Medulla oblongata (tissue), 1 donor: ENCODE measurements at regions not wholly inside any gene's neighbourhood (a gene's known extent, or its start where the extent isn't known, plus 50 kb on each side); places are given as distances from the start of the nearest gene placed in this dataset.

Experiments used
- DNase-seq: peaks from one replicate; pipeline ENCODE4 v3.0.0-alpha.2; 2015; ENCODE audit errors: extremely low spot score

- DNase-seq = peak; percentile 59
Observed at GRCh38 chr5:88144219-88145001, 124.2 kb downstream of the TMEM161B start.

DNA sequence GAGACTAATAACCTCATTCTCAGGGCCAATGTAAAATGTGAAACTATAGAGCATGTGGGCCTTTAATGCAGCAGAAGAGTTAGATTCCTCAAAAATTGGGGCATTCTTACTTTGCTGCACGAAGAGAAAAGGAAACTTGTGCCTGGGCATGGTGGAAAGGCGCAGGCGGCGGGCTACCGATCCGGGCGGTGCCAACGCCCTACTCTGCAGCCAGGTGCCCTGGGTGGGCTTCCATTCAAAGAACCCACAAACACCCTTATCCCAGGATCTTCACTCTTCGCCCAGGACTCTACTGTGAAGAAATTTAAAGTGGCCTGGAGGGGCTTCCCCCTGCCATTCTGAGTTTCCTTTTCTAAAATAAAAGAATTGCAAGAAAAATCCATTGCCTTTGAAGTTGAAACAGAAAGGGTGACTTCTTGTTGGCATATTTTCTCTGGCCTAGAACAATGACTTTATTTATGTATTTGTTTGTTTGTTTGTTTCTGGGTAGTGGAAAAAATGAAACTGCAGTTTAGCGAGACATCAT lies 124.9 kb downstream of the TMEM161B start:
- no peak for DNase-seq

GRCh38 chr5:88142886-88143692 lies 125.6 kb downstream of the TMEM161B start:
- peak; percentile 71 for DNase-seq

GRCh38 chr5:88142636-88142885 lies 126.1 kb downstream of the TMEM161B start:
- peak; percentile 71 for DNase-seq

DNA sequence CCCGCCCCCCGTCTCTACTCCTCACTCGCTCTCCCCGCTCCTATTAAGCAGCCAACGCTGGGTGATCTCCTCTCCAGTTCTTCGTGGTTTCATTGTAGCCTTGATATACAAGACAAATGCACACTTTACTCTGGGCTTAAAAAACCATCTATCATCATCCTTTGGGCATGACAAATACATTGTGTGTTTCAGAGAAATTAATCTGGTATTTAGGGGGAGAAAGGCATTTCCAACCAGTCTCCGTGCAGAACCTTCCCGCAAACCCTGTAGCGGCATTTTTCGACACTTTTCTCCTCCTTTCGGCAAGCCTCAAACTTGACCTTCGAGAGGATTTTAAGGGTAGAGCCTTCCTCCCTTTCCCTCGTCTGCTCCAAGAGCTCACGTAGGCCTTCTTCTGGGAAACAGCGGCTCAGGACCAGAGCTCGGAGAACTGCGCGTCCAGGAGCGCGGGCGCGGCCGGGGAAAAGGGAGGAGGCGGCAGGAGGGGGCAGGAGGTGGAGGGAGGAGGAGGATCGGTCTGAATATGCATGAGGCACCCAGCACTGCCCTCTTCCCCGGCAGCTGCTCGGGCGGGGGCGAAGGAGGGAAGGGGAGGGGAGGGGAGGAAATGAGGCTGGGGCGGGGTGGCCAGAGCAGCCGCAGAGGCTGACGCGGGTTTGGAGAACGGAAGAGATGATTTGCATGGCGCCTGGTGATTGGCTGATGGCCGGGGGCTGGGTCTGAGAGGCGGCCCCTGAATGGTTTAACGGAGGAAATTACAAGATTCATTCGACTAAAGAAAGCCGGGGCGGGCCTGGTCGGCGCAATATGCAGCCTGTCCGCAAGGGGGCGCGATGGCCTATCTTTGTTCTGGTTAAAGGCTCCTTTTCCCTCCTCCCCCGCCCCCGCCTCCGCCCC lies 127.5 kb downstream of the TMEM161B start:
- DNase-seq = peak; percentile 98

DNA sequence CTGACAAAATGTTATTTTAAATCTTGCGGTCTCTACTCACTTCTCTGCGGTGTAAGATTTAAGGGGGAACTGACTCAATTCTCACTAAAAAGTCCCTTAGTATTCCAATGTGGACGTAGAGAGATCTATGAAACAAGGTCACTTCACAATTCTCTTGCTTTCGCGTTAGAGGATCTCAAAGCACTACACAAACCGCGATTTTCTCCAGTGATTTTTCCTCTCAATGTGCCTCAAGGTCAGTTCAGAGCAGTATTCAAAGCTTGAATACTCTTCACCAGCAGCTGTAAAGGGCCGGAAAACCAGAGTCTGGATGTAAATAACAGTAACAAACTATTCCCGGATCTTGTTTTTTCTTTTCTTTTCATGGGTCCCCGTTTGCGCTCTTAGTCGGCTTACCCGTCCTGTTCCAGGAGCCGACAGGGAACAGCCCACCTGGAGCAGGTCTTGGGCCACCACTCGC lies 128.2 kb downstream of the TMEM161B start:
- DNase-seq = peak; percentile 78

DNA sequence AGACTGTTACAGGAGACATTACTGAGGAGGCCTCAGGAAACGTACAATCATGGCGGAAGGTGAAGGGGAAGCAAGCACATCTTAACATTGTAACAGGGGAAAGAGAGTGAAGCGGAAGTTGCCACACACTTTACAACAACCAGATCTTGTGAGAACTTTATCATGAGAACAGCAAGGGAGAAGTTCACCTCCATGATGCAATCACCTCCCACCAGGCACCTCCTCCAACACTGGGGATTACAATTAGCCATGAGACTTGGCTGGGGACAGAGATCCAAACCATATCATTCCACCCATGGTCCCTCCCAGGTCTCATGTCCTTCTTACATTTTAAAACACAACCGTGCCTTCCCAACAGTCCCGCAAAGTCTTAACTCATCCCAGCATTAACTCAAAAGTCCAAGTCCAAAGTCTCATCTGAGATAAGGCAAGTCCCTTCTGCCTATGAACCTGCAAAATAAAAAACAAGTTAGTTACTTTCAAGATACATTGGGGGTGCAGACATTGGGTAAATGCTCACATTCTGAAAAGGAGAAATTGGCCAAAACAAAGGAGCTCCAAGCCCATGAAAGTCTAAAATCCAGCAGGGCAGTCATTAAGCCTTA lies 138.3 kb downstream of the TMEM161B start:
- no peak for DNase-seq

GRCh38 chr5:88128813-88129212 lies 139.8 kb downstream of the TMEM161B start:
- no peak for DNase-seq

GRCh38 chr5:88119535-88120125 lies 149.0 kb downstream of the TMEM161B start:
- DNase-seq = no peak

DNA sequence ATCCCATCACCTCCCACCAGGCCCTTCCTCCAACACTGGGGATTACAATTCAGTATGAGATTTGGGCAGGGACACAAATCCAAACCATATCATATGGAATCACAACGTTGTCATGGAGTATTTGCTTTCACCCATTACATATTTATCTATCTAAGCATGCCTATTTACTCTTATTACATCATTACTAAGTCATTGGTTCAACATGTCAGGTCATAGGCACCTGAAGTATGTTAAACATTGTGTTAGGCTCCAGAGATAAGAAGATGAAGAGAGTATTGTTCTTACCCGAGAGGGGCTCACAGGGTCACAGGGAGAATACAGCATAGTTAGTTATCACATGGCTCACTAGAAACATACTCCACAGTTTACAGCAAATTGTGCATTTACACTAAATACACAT lies 150.5 kb downstream of the TMEM161B start:
- no peak for DNase-seq

DNA sequence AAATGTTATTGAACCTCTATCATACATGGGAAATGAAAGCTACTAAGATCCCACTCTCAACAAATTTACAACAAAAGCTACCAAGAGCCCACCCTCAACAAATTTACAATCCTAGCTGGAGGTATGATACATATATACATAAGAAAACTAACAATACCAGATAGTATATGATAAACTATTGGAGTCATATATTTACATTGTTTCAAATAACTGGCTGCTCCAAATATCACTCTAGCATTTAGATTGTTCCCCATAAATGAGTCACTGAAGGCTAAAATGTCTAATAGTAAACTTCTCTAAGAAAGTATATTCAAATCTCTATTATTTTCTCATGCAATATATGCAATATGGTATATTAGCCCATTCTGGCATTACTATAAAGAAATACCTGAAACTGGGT lies 151.1 kb downstream of the TMEM161B start:
- no peak for DNase-seq

DNA sequence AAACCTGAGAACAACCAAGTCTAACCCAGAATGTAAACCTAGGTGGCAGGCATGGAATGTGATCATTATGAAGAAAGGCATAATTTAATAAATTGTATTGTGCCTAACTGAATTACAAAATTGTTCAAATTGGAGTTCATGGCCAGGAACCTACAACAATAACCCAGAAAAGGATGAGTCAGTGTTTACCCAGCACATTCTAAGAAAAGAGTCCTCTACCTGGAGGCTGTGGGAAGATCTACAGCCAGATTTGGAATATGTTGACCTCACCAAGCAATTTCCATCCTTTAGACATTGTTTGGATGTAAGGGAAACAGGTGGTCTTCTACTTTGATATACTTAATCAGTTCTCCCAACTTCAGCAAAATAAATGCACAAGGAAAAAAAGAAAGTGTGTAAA lies 152.2 kb downstream of the TMEM161B start:
- DNase-seq = no peak

- DNase-seq = no peak
Observed at GRCh38 chr5:88115211-88115610, 153.4 kb downstream of the TMEM161B start.

GRCh38 chr5:88113429-88113828 lies 155.2 kb downstream of the TMEM161B start:
- DNase-seq = no peak

- DNase-seq = no peak
Observed at GRCh38 chr5:88109818-88110217, 158.8 kb downstream of the TMEM161B start.

- DNase-seq = peak; percentile 24
Observed at GRCh38 chr5:88108490-88109279, 160.0 kb downstream of the TMEM161B start.

GRCh38 chr5:88094906-88095496 lies 173.6 kb downstream of the TMEM161B start:
- no peak for DNase-seq

DNA sequence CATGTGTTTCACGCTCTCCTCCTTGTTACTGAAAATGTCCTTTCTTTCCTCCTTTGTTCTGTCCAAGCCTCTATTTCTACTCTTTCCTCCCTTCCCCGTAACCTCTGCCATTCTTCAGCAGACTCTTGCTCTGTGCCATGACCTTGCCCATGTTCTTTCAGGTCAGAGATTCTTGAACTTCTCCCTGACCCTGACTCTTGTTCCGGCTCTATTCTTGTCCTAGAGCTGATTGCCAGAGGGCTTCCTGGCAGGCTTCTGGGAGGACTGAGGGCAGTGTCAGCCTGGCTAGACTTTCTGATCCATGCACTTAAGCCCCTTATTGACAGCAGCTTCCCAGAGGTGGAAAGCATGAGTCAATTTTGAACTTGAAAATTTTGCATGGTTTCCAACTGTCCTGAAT lies 174.2 kb downstream of the TMEM161B start:
- peak; percentile 15 for DNase-seq

GRCh38 chr5:88093765-88094164 lies 174.9 kb downstream of the TMEM161B start:
- DNase-seq = no peak
